GM21723 (cell line): ENCODE measurements at regions not wholly inside any gene's neighbourhood (a gene's known extent, or its start where the extent isn't known, plus 50 kb on each side); places are given as distances from the start of the nearest gene placed in this dataset.

Source experiments
- ATAC-seq: cut with Tn5 transposase; IDR thresholded peaks from one replicate; pipeline ENCODE4 v1.9.1; 2021; ENCODE audit warnings: mild to moderate bottlenecking, moderate library complexity; ENCODE audit not compliant: unreplicated experiment

DNA sequence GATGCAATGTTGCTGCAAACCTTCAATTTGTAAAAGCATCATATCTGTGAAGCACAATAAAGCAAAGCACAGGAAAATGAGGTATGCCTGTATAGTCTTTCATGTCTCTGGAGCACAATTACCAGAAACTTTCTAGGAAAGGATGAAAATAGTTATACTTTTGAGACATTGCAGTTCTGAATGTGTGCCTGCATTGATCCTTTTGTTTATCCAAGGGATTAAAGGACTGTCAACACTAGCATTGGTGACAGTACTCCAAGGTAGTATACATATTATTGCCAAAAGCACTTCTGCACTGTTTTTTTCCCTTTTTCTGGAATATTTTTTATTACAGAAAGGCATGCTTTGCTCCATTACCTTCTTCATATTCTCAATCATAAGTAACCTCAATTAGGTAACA lies 476.0 kb downstream of the GABRG1 start:
- ATAC-seq, result no peak

DNA sequence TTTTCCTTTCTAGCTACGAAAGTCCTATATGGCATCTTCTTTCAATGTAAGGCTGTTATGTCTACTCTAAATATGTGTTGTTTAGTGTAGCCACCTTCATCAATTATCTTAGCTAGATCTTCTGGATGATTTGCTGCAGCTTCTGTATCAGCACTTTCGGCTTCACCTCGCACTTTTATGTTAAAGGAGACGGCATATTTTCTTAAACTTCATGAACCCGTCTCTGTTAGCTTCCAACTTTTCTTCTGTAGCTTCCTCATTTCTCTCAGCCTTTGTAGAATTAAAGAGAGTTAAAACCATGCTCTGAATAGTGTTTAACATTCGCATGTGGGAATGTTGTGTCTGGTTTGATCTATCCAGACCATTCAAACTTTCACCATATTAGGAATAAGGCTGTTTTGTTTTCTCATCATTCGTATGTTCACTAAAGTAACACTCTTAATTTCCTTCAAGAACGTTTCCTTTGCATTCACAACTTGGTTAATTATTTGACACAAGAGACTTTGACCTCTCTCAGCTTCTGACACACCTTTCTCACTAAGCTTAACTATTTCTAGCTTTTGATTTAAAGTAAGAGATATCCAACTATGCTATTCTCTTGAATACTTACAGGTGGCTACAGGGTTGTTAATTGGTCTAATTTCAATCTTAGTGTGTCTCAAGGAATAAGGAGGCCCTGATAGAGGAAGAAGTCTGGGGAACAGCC lies 476.8 kb downstream of the GABRG1 start:
- no peak for ATAC-seq

DNA sequence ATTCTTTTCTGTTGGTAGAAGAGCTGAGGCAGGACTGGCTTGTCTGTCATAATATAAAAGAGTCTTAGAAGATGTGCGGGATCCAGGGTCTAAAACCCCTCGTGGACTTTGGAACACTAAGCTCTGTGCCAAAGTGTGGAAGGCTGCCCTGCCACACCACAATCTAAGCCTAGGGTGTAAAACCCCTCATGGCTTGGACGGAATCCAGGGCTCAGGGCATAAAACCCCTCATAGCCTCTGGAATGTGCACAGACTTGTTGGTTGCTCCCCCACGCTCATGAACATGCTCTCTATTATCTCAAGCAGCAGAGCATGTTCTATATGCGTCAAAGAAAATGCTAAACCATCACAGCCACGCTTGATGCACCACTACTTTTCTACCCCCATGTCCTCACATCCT lies 483.6 kb downstream of the GABRG1 start:
- no peak for ATAC-seq

DNA sequence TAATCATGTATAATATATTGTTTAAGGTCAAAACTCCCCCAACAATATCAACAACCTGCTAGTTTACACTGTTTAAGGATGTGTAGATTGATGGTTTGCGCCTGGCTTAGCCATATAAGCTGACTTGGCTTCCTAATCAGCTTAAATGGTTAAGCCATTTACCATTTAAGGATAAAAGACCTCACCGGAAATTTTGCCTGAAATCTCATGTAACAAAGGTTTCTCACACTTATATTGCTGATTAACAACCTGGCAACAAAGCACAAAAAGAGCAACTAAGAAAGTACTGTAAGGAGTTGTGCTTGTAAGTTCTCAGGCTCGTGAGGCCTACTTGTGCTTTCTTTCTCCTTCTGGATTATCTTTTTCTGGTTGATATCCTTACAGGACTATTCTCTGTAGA lies 485.2 kb downstream of the GABRG1 start:
- no peak for ATAC-seq

DNA sequence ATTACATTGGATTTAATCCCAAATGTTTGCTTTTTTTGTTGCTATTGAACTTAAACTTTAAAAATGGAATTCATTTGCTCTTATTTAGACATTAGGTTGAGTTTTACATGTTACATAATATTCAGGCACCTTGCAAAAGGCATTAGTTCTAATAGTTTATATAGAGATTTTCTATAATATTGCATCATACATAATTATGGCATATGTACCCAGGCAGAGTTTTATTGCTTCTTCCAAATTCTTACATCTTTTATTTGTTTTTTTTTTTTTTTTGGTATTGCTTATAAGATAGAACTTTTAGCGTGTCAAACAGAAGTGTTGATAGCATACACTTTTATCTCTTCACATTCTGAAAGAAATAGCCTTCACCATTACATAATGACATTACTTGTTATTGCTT lies 487.7 kb downstream of the GABRG1 start:
- ATAC-seq, result no peak

DNA sequence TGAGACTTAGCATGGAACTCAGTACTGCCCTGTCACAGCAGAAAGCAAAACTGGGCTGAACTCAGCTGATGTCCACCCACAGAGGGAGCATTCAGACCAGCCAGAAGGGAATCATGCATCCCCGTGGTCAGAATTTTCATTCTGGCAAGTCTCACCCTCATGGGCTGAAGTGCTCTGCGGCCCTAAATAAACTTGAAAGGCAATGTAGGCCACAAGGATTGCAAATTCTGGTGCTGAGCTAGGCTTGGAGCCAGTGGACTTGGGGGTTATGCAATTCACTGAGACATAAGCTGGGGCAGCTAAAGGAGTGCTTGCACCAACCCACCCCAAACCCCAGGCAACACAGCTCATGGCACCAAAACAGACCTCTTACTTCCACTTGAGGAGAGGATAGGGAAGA lies 494.1 kb downstream of the GABRG1 start:
- no peak for ATAC-seq

DNA sequence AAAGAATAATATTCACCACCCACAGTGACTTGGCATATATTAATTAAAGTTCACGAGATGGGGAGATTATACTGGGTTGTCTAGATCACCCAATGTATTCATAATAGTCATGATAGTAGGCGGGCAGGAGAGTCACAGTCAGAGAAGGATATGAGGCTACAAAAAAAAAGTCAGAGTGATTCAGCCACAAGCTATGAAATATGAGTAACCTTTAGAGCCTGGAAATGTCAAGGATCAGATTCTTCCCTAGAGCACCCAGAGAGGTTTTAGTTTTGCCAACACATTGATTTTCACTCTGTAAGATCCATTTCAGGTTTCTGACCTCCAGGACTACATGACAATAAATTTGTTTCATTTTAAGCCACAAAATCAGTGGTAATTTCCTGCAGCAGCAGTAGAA lies 501.9 kb downstream of the GABRG1 start:
- no peak for ATAC-seq

DNA sequence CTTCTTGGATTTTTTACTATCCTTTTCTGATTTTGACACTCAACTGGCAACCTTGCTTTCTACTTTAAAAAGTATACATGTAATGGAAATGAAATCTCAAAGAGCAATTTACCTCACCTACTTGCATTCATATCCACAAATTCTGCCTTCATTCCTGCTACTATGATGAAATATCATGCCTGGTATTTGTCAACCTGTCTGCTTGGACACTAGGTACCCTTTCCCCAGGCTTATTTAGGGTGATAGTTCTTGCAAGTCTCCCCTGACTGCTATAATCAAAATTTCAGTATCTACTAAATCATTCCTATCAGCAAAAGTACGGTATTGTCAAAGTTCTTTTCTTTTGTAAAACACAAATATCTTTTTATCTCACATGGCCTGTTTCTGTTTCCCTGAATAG lies 503.0 kb downstream of the GABRG1 start:
- no peak for ATAC-seq

DNA sequence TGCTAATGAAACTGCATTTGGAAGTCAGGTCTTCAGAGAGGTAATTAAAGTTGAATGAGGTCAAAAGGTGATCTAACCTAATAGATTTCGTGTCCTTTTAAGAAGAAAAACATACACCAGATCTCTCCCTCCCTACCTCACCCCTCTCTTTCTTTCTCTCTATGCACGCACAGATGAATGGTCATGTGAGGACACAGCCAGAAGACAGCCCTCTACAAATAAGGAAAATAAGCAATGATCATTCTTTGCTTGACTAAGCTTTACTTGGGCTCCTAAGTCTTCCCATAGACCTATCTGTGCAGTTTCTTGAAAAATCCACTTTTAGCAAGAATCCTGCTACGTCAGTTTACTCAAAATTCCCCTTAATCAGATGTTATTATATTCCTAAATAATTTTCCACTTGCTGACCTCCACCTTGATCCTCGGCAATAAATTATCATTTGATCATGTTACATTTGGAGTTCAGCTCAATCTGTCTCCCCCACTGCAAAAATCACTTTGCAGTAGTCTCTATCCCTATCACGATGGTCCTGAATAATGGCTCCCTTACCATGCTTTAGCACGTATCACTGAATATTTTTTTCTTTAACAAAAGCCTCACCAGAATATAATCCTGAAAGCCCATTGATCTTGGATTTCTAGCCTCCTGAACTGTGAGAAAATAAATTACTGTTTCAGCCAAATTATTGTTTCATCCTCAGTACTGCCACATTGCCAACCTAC lies 527.3 kb downstream of the GABRG1 start:
- no peak for ATAC-seq

DNA sequence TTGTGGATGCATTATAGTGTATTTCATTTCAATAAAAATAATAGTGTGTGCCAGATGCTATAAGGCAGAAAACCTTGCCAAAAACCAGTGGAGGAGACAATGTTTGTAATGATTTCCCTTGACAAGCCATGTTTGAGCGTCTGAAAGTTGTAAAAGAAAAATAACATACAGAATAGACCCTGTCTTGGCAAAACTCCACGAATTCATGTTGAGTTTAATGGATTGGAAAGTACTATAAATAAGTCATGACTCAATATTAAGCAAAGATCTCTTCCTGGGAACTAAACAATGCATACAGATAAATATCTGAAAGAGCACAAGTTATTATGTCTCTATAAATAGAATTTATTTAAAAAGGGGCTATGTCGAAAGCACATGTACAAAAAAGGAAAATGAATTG lies 543.5 kb downstream of the GABRG1 start:
- no peak for ATAC-seq

DNA sequence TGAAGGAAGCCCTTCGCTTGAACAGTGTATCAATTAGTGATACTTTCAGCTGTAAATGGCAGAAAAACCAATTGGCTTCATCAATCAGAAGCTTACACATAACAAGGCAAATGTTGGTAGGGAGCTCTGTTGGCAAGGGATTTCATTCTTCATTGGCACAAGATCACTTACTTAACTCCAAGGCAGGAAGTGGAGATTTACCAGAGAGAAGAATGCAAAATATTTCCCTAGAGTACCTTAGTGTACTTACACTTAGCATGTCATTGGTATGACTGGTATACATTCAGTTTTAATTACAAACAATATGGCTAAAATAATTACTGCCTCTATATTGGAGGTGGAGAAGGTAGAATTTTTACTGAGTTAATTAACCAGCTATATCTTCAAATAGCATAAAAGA lies 545.0 kb downstream of the GABRG1 start:
- ATAC-seq, result no peak

DNA sequence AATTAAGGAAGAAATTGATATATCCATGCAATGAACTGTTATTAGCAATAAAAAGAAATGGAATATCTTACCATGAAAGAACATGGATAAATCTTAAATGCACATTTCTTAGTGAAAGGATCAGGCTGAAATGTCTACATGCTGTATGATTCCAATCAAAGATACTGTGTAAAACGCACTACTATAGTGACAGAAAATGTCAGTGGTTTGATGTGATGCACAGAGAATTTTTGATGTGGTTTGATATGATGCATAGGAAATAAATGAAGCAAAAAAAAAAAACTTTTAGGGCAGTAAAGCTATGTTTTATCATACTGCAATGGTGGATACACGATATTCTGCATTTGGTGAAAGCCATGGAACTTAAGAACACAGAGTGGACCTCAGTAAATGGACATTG lies 547.6 kb downstream of the GABRG1 start:
- ATAC-seq, result no peak

DNA sequence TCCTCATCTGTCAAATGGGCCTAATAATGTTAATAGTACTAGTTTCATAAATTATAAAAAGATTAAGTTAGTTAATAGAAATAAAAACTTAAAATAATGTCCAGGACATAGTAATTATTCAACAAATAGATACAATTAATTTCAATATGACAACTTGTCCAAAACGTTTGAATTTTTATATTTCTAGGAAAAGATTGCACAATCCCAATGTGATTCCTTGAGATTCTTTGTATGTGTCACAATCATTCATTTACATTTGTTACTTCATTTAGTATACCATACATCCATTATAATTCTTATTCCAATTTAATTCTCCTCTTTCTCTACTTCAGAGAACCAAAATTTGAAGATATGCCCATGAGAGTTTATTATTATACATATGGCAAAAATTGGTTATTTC lies 554.2 kb downstream of the GABRG1 start:
- no peak for ATAC-seq

DNA sequence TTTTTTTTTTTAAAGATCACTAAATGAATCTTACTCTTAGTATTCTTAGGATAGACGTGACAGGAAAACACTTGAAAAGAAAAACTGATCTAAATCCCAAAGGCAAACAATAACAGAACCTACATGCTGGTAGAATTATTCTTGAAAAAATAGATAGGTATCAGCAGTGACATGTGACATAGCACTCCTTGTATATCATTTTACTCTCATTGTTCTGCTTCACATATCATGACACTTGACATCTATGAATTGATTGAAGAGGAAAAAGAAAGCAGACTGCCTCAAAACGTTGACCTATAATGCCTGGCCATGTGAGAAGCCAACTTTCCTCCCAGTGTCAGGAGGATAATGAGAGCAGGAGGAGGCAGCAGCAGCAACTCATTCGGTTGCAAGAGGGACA lies 555.2 kb downstream of the GABRG1 start:
- ATAC-seq, result no peak

DNA sequence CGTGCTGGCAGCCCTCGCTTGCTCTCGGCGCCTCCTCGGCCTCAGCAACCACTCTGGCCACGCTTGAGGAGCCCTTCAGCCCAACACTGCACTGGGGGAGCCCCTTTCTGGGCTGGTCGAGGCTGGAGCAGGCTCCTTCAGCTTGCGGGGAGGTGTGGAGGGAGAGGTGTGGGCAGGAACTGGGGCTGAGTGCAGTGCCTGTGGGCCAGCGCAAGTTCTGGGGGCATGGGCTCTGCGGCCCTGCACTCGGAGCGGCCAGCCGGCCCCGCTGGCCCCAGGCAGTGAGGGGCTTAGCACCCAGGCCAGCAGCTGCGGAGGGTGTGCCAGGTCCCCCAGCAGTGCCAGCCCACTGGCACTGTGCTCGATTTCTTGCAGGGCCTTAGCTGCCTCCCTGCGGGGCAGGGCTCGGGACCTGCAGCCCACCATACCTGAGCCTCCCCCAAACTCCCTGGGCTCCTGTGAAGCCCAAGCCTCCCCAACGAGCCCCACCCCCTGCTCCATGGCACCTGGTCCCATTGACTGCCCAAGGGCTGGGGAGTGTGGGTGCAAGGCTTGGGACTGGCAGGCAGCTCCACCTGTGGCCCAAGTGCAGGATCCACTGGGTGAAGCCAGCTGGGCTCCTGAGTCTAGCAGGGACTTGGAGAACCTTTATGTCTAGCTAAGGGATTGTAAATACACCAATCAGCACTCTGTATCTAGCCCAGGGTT lies 556.8 kb downstream of the GABRG1 start:
- ATAC-seq, result no peak

DNA sequence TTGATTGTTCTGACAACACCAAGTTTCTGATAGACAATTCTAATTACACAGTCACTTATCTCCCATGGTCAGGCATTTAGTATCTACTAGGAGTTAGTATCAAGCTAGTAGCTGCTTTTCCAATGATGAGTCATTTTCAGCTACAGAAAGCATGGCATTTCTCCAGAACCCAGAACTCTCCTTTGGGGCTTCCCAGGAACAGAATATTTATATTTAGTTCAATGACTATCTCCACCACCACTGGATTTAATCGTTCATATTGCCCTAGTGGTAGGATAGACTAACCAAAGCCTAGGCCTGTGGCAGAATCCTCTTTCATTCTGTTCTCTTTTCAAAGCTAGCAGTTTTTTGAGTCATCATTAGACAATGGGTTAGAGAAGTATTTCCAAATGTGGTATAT lies 569.4 kb downstream of the GABRG1 start:
- ATAC-seq, result no peak

DNA sequence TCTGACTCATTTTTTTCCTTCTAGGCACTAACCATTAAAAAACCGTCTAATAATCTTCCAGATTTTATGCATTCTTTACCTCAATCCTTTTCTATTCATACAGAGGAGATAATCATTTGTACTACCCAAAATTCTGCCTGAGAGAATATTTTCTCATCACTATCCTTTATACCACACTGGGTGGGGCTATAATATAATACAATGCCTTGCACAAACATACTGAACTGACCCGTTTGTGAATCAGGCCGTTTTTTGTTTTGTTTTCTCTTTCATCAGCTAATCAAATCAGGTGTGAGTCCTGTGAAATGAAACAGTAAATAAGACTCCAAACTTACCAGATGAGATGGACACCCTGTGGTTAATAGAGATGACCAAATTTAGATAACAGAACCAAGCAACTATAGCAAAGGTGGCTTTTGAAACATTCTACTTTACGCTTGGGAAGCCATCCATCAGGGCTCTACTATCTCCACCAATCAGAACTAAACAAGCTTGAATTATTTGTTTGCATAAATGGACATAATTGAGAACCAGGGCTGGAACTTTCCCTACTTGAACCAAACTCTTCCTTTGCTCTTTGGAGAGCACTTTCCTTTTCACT lies 573.0 kb downstream of the GABRG1 start:
- no peak for ATAC-seq

DNA sequence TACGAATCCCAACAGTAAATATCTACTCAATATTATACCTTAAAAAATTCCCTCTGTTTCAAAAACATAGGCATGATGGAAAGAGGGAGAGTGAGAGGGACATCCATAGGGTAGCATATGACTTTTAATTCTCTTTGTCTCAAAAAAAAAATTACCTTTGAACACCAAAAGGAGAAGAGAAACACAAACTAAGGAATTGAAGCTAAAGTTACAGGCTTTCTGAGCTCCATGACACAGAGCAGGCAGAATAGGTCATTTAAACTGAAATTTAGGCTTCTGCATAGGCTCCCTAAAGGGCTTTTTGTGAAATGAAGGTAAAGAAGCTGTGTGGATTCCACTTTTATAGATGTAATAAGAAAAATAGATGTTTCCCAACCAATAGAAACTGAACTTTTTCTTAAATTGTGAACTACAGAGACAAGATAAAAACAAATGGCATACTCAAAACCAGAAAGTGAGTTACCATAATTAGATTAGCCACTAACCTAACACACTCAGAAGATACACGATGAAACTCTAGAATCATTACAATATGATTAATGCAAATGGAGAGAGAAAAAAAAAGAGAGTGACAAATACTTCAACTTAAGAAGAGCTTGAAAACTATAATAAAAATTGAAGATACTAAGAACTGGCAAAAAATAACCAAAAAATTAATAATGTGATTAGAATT lies 584.6 kb downstream of the GABRG1 start:
- no peak for ATAC-seq

DNA sequence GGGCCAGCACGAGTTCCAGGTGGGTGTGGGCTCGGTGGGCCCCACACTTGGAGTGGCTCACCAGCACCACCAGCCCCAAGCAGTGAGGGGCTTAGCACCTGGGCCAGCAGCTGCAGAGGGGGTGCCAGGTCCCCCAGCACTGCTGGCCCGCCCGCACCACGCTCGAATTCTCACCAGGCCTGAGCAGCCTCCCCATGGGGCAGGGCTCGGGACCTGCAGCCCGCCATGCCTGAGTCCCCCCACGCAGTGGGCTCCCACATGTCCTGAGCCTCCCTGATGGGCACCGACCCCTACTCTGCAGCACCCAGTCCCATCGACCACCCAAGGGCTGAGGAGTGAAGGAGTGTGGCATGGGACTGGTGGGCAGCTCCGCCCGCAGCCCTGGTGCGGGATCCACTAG lies 593.4 kb downstream of the GABRG1 start:
- ATAC-seq, result no peak

DNA sequence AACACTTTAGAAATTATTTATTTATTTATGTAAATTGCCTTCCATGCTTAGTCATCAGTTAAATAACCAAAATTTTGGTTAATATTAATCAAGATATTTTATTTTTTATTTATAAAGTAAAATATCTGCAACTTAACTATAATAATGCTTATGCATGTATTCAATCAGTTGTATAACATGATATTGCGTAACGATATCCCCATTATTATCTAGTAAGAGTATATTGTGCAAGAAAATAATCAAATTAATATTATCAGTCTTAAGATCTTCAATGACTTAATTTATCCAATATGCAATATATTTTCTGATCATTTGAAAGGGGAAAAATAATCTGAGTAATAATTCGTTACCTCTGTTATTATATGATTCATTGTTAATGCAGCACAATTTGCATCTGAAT lies 596.7 kb downstream of the GABRG1 start:
- no peak for ATAC-seq

DNA sequence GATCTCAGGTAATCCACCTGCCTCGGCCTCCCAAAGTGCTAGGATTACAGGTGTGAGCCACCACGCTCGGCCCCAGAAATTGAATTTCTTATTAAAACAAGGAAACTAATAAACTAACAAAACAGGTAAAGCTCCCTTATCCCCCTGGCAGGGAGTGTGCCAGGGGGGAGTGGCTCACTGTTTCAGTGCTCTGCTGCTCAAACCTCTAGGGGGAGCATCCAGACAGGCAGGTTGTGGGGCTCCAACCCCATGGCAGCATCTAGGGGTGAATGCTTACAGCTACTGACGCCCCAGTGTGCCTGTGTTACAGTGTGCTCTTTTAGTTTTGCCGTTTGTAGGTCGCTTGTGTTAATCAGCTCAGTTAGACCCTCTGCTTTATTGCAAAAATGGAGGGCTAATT lies 605.0 kb downstream of the GABRG1 start:
- ATAC-seq, result no peak
